WTC11 (cell line): ENCODE measurements at regions not wholly inside any gene's neighbourhood (a gene's known extent, or its start where the extent isn't known, plus 50 kb on each side); places are given as distances from the start of the nearest gene placed in this dataset.
A peak's percentile ranks its signal among the peaks of the same experiment; 100 is the strongest.

Experiments
- ATAC-seq: fragments of 200-7000 bp; cut with Tn5 transposase; 2 replicates; pipeline ENCODE4 v1.10.0; 2021; ENCODE audit warnings: mild to moderate bottlenecking, moderate library complexity
- CTCF ChIA-PET: fragments of 300-600 bp; sonication (Branson Sonifier 250); formaldehyde crosslinking; loops from one replicate; lab custom pipeline; 2021; ENCODE audit warnings: antibody characterized with exemption; lab: Charles Lee
- POLR2A ChIA-PET: fragments of 350-600 bp; sonication (Branson Sonifier 250); formaldehyde crosslinking; loops from one replicate; lab custom pipeline; 2021; ENCODE audit warnings: antibody characterized with exemption; lab: Charles Lee
- DNase-seq: peaks from one replicate; pipeline ENCODE4 v3.0.0; 2021; ENCODE audit warnings: low spot score
- H3K27ac Mint-ChIP-seq: 2 replicates; pipeline ENCODE4 v1.8.0; 2021; ENCODE audit warnings: mixed read lengths
- H3K27me3 Mint-ChIP-seq: 2 replicates; pipeline ENCODE4 v1.8.0; 2021; ENCODE audit warnings: low read depth, mild to moderate bottlenecking, moderate library complexity, mixed read lengths
- H3K36me3 Mint-ChIP-seq: 2 replicates; pipeline ENCODE4 v1.8.0; 2021; ENCODE audit warnings: mixed read lengths
- H3K4me1 Mint-ChIP-seq: 2 replicates; pipeline ENCODE4 v1.8.0; 2022; ENCODE audit warnings: mixed read lengths
- H3K4me3 Mint-ChIP-seq: 2 replicates; pipeline ENCODE4 v1.8.0; 2021; ENCODE audit warnings: mild to moderate bottlenecking, moderate library complexity, mixed read lengths
- H3K9me3 Mint-ChIP-seq: 2 replicates; pipeline ENCODE4 v1.8.0; 2021; ENCODE audit warnings: mixed read lengths
- ATF1 ChIP-seq: sonication (generic); formaldehyde crosslinking; IDR thresholded peaks from 2 replicates; pipeline ENCODE4 v1.8.1; 2023; ENCODE audit warnings: mild to moderate bottlenecking, moderate library complexity, missing genetic modification reagents
- CREB1 ChIP-seq: sonication (generic); formaldehyde crosslinking; IDR thresholded peaks from 2 replicates; pipeline ENCODE4 v1.8.0; 2023; ENCODE audit warnings: mild to moderate bottlenecking, missing genetic modification reagents
- E2F4 ChIP-seq: sonication (generic); formaldehyde crosslinking; IDR thresholded peaks from 2 replicates; pipeline ENCODE4 v1.8.1; 2022; ENCODE audit warnings: low read depth, mild to moderate bottlenecking, moderate library complexity, missing genetic modification reagents, borderline replicate concordance
- ETV6 ChIP-seq: sonication (generic); formaldehyde crosslinking; IDR thresholded peaks from 2 replicates; pipeline ENCODE4 v1.8.1; 2022; ENCODE audit warnings: mild to moderate bottlenecking, missing genetic modification reagents
- FOXK1 ChIP-seq: sonication (generic); formaldehyde crosslinking; IDR thresholded peaks from 2 replicates; pipeline ENCODE4 v1.8.0; 2022; ENCODE audit warnings: mild to moderate bottlenecking, moderate library complexity, missing genetic modification reagents
- FOXP1 ChIP-seq: sonication (generic); formaldehyde crosslinking; IDR thresholded peaks from 2 replicates; pipeline ENCODE4 v1.8.0; 2022; ENCODE audit warnings: missing genetic modification reagents, mild to moderate bottlenecking, moderate library complexity, borderline replicate concordance
- JAZF1 ChIP-seq: fragments of 250-450 bp; sonication (Bioruptor Pico); IDR thresholded peaks from 2 replicates; pipeline ENCODE4 v1.9.0; 2021; ENCODE audit warnings: moderate library complexity, mild to moderate bottlenecking, inconsistent platforms
- MLX ChIP-seq: sonication (generic); formaldehyde crosslinking; IDR thresholded peaks from 2 replicates; pipeline ENCODE4 v1.8.1; 2023; ENCODE audit warnings: mild to moderate bottlenecking, missing genetic modification reagents, moderate library complexity
- NFYB ChIP-seq: sonication (generic); formaldehyde crosslinking; conservative IDR thresholded peaks from 2 replicates; pipeline ENCODE4 v1.8.0; 2022; ENCODE audit warnings: low read depth, missing genetic modification reagents
- NR1H2 ChIP-seq: sonication (generic); formaldehyde crosslinking; IDR thresholded peaks from 2 replicates; pipeline ENCODE4 v1.9.0; 2021; ENCODE audit warnings: mild to moderate bottlenecking, moderate library complexity, missing genetic modification reagents
- NR2C2 ChIP-seq: sonication (generic); formaldehyde crosslinking; IDR thresholded peaks from 2 replicates; pipeline ENCODE4 v1.8.0; 2022; ENCODE audit warnings: mild to moderate bottlenecking, missing genetic modification reagents
- RORB ChIP-seq: fragments of 250-450 bp; sonication (Bioruptor Pico); IDR thresholded peaks from 2 replicates; pipeline ENCODE4 v1.9.0; 2021; ENCODE audit warnings: mild to moderate bottlenecking
- USF1 ChIP-seq: sonication (generic); formaldehyde crosslinking; IDR thresholded peaks from 2 replicates; pipeline ENCODE4 v1.8.0; 2022; ENCODE audit warnings: mild to moderate bottlenecking, missing genetic modification reagents
- ZMAT4 ChIP-seq: fragments of 250-450 bp; sonication (Bioruptor Pico); IDR thresholded peaks from 2 replicates; pipeline ENCODE4 v1.9.0; 2021; ENCODE audit warnings: mild to moderate bottlenecking
- ZNF138 ChIP-seq: sonication (generic); formaldehyde crosslinking; conservative IDR thresholded peaks from 2 replicates; pipeline ENCODE4 v1.8.1; 2022; ENCODE audit warnings: mild to moderate bottlenecking, moderate library complexity, missing genetic modification reagents
- ZNF423 ChIP-seq: fragments of 250-450 bp; sonication (Bioruptor Pico); IDR thresholded peaks from 2 replicates; pipeline ENCODE4 v2.1.2; 2022; ENCODE audit warnings: mild to moderate bottlenecking, moderate library complexity
- ZNF512 ChIP-seq: sonication (generic); formaldehyde crosslinking; IDR thresholded peaks from 2 replicates; pipeline ENCODE4 v1.8.1; 2022; ENCODE audit warnings: missing genetic modification reagents, borderline replicate concordance

- peaks cover 9% of the 10 kb centered on the region; the same call in 1 of the 2 replicates for H3K9me3 Mint-ChIP-seq
- H3K4me3 Mint-ChIP-seq, result no peak overlapping the region
- no peaks in the 10 kb centered on the region for H3K27me3 Mint-ChIP-seq
- POLR2A ChIA-PET, result no interaction called here
- DNase-seq (no peak), ATAC-seq (no peak)
- TF ChIP-seq ZNF512 (CRISPR knock-in tag), result no peak
- no peaks in the 10 kb centered on the region for H3K4me1 Mint-ChIP-seq
- H3K36me3 Mint-ChIP-seq, result no peaks in the 10 kb centered on the region
- CTCF ChIA-PET, result no interaction called here
- no peak overlapping the region for H3K27ac Mint-ChIP-seq
Observed at GRCh38 chr4:106766519-106766918, 269.6 kb downstream of the DKK2 start.

GRCh38 chr4:106764774-106765173 lies 271.3 kb downstream of the DKK2 start:
- Mint-ChIP-seq H3K4me1 (no peaks in the 10 kb centered on the region), H3K9me3 (0 out of 2 replicates have a peak, but pooled peaks cover 5% of the 10 kb centered on the region), H3K27me3 (no peaks in the 10 kb centered on the region), H3K27ac (no peak overlapping the region), H3K36me3 (no peaks in the 10 kb centered on the region), H3K4me3 (no peak overlapping the region)
- ChIA-PET POLR2A (no interaction called here), CTCF (no interaction called here)
- TF ChIP-seq NFYB (CRISPR knock-in tag), result no peak
- no peak for TF ChIP-seq FOXP1 (CRISPR knock-in tag)
- no peak for TF ChIP-seq CREB1 (CRISPR knock-in tag)
- no peak for ATAC-seq
- DNase-seq, result no peak

GRCh38 chr4:106762666-106763443 lies 273.3 kb downstream of the DKK2 start:
- peak; percentile 86 for ATAC-seq
- ChIA-PET POLR2A (no interaction called here), CTCF (no interaction called here)
- no peaks in the 10 kb centered on the region for H3K4me1 Mint-ChIP-seq
- no peak overlapping the region for H3K4me3 Mint-ChIP-seq
- no peaks in the 10 kb centered on the region for H3K9me3 Mint-ChIP-seq
- TF ChIP-seq ETV6 (CRISPR knock-in tag), result no peak
- no peak for TF ChIP-seq FOXK1 (CRISPR knock-in tag)
- TF ChIP-seq NR2C2 (CRISPR knock-in tag), result no peak
- no peak for TF ChIP-seq MLX
- no peak for TF ChIP-seq JAZF1 (CRISPR knock-in tag)
- TF ChIP-seq ZNF423 (CRISPR knock-in tag), result no peak
- TF ChIP-seq ZNF138 (CRISPR knock-in tag), result no peak
- TF ChIP-seq NR1H2 (CRISPR knock-in tag), result no peak
- TF ChIP-seq ATF1 (CRISPR knock-in tag), result no peak
- TF ChIP-seq ZMAT4, result no peak
- TF ChIP-seq RORB (CRISPR knock-in tag), result no peak
- TF ChIP-seq USF1 (CRISPR knock-in tag), result no peak
- TF ChIP-seq E2F4 (CRISPR knock-in tag), result no peak
- no peak for DNase-seq
- H3K27ac Mint-ChIP-seq, result no peak overlapping the region
- H3K27me3 Mint-ChIP-seq, result no peaks in the 10 kb centered on the region
- no peaks in the 10 kb centered on the region for H3K36me3 Mint-ChIP-seq
